Spleen (tissue), 7 donors: ENCODE measurements at regions not wholly inside any gene's neighbourhood (a gene's known extent, or its start where the extent isn't known, plus 50 kb on each side); places are given as distances from the start of the nearest gene placed in this dataset.

Experiments used
- CTCF ChIP-seq, 11 experiments: fragments of 200-600 bp in 7 of 11; fragments of 450-650 bp in 4 of 11; sonication (generic) in 4 of 11; IDR thresholded peaks in 8 of 11; conservative IDR thresholded peaks in 3 of 11; 1 replicate in 7 of 11; 2 replicates in 4 of 11; pipeline versions ENCODE4 v1.4.0 to v1.8.0; 2016 to 2021; ENCODE audit warnings: antibody characterized with exemption in 11 of 11, inconsistent platforms in 4 of 11, mild to moderate bottlenecking in 1 of 11
- POLR2A ChIP-seq, 3 donors: fragments of 450-650 bp; IDR thresholded peaks; one replicate each; pipeline ENCODE4 v1.5.1; 2017; ENCODE audit warnings: antibody characterized with exemption in 3 of 3, mild to moderate bottlenecking in 1 of 3
- donor health status: DM: no; HTN: no; CAD: no; lungs with moderate emphysema.
- donor health status: DM: no; HTN: no; CAD: no.
- donor health status: DM: no; HTN: no; CAD: no.

DNA sequence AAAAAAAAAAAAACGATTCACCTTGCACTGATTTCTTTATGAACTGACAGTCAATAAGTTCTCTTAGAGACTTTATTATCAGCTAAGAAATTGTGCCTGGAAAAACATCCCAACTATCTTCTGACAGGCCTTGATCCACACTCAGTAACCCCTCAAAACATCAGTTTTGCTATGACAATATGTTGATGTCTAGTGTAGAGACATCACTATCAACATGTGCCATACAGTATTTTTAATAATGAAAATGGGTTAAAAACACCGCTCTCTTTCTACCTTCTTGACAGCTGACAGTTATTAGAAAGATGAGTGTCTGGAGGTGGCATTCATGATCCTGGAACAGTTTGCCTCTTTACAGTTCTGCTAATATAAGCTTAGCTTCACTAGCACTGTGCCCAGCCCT, 175.8 kb upstream of the TMEM229A start:
- TF ChIP-seq POLR2A (IDR thresholded peaks at IDR 0.05) = no peak
- TF ChIP-seq CTCF (IDR thresholded peaks at IDR 0.05 in 8 of 11, conservative IDR thresholded peaks at IDR 0.05 in 3 of 11) = no peak
